ENCODE measurements at regions not wholly inside any gene's neighbourhood (a gene's known extent, or its start where the extent isn't known, plus 50 kb on each side); places are given as distances from the start of the nearest gene placed in this dataset.

- no peak for TF ChIP-seq CTCF (IDR thresholded peaks at IDR 0.05)
- no peak for TF ChIP-seq EZH2phosphoT487 (IDR thresholded peaks at IDR 0.05)
These were observed 63.8 kb upstream of the GPR45 start for GRCh38 chr2:105177536-105178254.
